Kidney epithelial cell (primary cell): ENCODE measurements at regions not wholly inside any gene's neighbourhood (a gene's known extent, or its start where the extent isn't known, plus 50 kb on each side); places are given as distances from the start of the nearest gene placed in this dataset.

Source experiments
- DNase-seq: peaks from one replicate; pipeline ENCODE4 v3.0.0-alpha.2; 2010; ENCODE audit warnings: low read depth
- H3K27me3 ChIP-seq: 2 replicates; pipeline ENCODE4 v1.6.0; 2011; ENCODE audit warnings: low read length; ENCODE audit not compliant: control insufficient read depth, insufficient read depth
- H3K36me3 ChIP-seq: 2 replicates; pipeline ENCODE4 v1.5.1; 2011; ENCODE audit warnings: low read length; ENCODE audit not compliant: control insufficient read depth, insufficient read depth
- H3K4me3 ChIP-seq: 2 replicates; pipeline ENCODE4 v1.5.1; 2011; ENCODE audit warnings: low read depth, mild to moderate bottlenecking, control low read depth, low read length
- TF ChIP-seq, protein P1 (sequence below): IDR thresholded peaks from 2 replicates; pipeline ENCODE4 v1.5.1; 2011; ENCODE audit warnings: mild to moderate bottlenecking, moderate library complexity, low read length, control low read depth, inconsistent platforms; ENCODE audit not compliant: insufficient read depth, poor library complexity, severe bottlenecking

DNA sequence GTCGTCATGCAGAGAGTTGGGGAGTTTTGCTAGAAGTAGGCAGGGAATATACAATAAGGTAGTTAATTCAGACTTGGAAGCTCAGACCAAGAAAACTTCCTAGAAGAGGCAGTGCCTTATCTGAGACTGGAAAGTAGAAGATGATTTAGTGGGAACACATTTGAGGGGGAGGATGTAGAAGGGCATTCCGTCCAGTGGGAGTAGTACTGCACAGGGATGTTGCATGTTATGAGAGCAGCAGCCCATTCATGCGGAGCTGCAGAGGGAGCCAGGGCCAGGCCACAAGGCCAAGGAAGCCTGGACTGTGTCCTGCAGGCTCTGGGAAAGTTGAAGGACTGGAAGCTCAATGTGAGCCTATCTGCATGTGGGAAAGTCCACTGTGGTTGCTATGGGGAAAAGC lies 344.5 kb upstream of the EEF2KMT start:
- DNase-seq, result no peak

DNA sequence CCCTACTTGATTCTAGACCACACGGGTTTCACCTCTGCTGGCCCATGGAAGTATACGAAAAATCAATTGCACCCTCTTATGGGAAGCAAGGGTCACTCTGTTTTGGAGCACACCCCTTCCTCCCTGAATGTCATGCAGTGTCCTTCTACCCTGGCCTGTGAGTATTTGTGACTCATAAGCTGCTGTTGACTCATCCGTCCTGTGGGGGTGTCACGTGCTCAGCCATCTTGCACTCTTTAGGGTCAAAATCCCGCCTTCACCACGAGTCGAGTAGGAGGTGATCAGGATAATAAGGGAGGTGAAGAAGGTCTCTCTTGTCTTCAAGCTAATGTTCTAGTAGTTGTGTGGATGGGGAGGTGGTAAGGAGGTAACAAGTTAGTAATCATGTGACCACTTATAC lies 341.0 kb upstream of the EEF2KMT start:
- no peaks in the 10 kb centered on the region for H3K27me3 ChIP-seq
- DNase-seq, result no peak
- no peaks in the 10 kb centered on the region for H3K36me3 ChIP-seq
- no peak overlapping the region for H3K4me3 ChIP-seq
- TF ChIP-seq, protein P1, sequence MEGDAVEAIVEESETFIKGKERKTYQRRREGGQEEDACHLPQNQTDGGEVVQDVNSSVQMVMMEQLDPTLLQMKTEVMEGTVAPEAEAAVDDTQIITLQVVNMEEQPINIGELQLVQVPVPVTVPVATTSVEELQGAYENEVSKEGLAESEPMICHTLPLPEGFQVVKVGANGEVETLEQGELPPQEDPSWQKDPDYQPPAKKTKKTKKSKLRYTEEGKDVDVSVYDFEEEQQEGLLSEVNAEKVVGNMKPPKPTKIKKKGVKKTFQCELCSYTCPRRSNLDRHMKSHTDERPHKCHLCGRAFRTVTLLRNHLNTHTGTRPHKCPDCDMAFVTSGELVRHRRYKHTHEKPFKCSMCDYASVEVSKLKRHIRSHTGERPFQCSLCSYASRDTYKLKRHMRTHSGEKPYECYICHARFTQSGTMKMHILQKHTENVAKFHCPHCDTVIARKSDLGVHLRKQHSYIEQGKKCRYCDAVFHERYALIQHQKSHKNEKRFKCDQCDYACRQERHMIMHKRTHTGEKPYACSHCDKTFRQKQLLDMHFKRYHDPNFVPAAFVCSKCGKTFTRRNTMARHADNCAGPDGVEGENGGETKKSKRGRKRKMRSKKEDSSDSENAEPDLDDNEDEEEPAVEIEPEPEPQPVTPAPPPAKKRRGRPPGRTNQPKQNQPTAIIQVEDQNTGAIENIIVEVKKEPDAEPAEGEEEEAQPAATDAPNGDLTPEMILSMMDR, result no peak

More for the DNA sequence above, 344.5 kb upstream of the EEF2KMT start:
- Histone ChIP-seq H3K4me3 (no peak overlapping the region), H3K36me3 (no peaks in the 10 kb centered on the region), H3K27me3 (no peaks in the 10 kb centered on the region)
- TF ChIP-seq, protein P1, result no peak

DNA sequence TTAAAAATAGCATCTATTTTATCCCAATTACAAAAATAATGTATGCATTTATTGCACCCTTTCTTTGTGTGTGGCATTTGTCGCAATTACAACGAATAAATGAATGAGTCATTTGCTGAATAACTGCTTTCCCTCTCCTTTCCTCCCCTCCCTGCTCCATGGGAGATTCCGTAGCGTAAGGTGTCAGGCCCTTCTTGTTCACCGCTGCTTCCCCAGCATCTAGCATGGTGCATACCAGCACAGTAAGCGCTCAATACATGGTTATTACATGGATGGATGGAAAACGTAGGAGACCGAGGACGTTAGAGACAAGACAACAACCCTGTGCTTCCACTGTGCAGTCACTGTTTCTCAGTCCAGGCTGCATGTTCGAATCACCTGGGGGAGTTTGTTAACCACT lies 336.0 kb upstream of the EEF2KMT start:
- TF ChIP-seq, protein P1, result no peak
- H3K36me3 ChIP-seq, result no peaks in the 10 kb centered on the region
- no peaks in the 10 kb centered on the region for H3K27me3 ChIP-seq
- no peak for DNase-seq
- no peak overlapping the region for H3K4me3 ChIP-seq

DNA sequence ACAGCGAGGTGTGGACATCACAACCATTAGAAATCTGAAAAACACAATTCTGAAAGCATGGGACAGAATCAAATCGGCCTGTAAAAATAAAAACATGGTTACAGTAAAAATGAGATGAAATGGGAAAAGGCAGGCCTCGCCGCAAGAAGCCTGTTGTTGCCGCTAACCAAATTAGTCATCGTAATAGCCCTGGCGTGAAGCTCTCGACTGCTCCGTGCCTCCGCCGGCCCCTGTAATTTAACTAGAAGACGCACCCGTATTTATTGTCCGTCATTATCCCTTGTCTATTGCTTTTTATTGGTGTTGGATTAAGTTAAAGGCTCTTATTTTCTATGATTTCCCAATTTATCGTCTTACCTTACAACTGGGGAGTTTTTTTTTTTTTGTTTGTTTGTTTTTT lies 334.6 kb upstream of the EEF2KMT start:
- DNase-seq, result no peak
- TF ChIP-seq, protein P1, result no peak
- H3K27me3 ChIP-seq, result no peaks in the 10 kb centered on the region

DNA sequence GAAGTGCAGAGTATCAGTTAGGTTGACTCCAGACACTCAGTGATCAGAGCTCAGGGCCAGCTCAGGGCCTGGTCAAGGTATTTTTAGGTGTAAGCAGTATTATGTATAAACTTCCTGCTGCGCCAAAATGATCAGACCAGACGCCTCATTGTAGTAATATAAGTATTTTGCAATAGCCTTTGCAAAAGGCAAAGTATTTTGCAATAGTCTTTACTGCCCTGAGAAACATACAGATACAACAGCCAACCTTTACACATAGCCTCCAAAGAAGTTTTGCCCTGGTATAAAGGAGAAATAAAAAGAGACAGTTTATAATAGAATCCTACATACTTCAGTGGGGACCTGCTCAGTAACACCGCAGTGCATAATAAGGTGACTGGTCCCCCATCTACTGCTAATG lies 333.0 kb upstream of the EEF2KMT start:
- TF ChIP-seq, protein P1, result no peak
- H3K27me3 ChIP-seq, result no peaks in the 10 kb centered on the region
- no peak overlapping the region for H3K4me3 ChIP-seq
- no peaks in the 10 kb centered on the region for H3K36me3 ChIP-seq
- no peak for DNase-seq

More for the DNA sequence above, 334.6 kb upstream of the EEF2KMT start:
- no peaks in the 10 kb centered on the region for H3K36me3 ChIP-seq
- no peak overlapping the region for H3K4me3 ChIP-seq

DNA sequence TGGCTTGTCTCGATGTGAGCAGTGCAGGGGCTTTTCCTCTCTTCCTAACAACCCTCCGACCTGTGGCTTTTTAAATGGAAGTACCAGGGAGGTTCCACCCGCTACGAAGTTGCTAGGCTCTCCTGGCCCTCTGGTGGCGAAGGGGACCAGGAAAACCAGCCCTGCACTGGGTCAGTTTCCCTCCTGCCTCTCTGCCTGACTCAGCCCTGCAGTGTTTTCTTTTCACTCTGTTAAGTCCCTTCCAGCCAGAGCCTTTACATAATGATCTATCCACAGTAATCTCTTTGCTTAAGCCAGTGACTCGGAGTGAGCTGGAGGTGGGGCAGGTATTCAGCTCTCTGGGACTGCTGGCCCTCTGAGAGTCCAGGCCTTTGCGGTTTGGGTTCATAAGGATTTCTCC lies 331.3 kb upstream of the EEF2KMT start:
- Histone ChIP-seq H3K27me3 (no peaks in the 10 kb centered on the region), H3K4me3 (no peak overlapping the region), H3K36me3 (no peaks in the 10 kb centered on the region)
- TF ChIP-seq, protein P1, result no peak
- no peak for DNase-seq
